HL-60 (cell line): ENCODE measurements at regions not wholly inside any gene's neighbourhood (a gene's known extent, or its start where the extent isn't known, plus 50 kb on each side); places are given as distances from the start of the nearest gene placed in this dataset.

Source experiments
- GABPA ChIP-seq: IDR thresholded peaks from 2 replicates; pipeline ENCODE4 v1.6.1; 2012; ENCODE audit warnings: low read depth
- POLR2AphosphoS5 ChIP-seq: IDR thresholded peaks from 2 replicates; pipeline ENCODE4 v1.6.1; 2012; ENCODE audit warnings: low read depth
- REST ChIP-seq: IDR thresholded peaks from 2 replicates; pipeline ENCODE4 v1.6.1; 2012; ENCODE audit warnings: low read depth; ENCODE audit not compliant: insufficient replicate concordance
- SPI1 ChIP-seq: IDR thresholded peaks from 2 replicates; pipeline ENCODE4 v1.6.1; 2012; ENCODE audit warnings: low read depth, mild to moderate bottlenecking, borderline replicate concordance
- TF ChIP-seq, protein P1 (sequence below): IDR thresholded peaks from one replicate; pipeline ENCODE4 v1.5.1; 2011; ENCODE audit warnings: low read length, control low read depth, inconsistent platforms; ENCODE audit not compliant: insufficient read depth

GRCh38 chr3:117728226-117728625 is 1018.6 kb downstream of the TUSC7 start:
- TF ChIP-seq, protein P1, sequence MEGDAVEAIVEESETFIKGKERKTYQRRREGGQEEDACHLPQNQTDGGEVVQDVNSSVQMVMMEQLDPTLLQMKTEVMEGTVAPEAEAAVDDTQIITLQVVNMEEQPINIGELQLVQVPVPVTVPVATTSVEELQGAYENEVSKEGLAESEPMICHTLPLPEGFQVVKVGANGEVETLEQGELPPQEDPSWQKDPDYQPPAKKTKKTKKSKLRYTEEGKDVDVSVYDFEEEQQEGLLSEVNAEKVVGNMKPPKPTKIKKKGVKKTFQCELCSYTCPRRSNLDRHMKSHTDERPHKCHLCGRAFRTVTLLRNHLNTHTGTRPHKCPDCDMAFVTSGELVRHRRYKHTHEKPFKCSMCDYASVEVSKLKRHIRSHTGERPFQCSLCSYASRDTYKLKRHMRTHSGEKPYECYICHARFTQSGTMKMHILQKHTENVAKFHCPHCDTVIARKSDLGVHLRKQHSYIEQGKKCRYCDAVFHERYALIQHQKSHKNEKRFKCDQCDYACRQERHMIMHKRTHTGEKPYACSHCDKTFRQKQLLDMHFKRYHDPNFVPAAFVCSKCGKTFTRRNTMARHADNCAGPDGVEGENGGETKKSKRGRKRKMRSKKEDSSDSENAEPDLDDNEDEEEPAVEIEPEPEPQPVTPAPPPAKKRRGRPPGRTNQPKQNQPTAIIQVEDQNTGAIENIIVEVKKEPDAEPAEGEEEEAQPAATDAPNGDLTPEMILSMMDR = no peak
- no peak for TF ChIP-seq REST
- TF ChIP-seq POLR2AphosphoS5 = no peak
- TF ChIP-seq SPI1 = no peak
- TF ChIP-seq GABPA = no peak
